ENCODE measurements at regions not wholly inside any gene's neighbourhood (a gene's known extent, or its start where the extent isn't known, plus 50 kb on each side); places are given as distances from the start of the nearest gene placed in this dataset.

DNA sequence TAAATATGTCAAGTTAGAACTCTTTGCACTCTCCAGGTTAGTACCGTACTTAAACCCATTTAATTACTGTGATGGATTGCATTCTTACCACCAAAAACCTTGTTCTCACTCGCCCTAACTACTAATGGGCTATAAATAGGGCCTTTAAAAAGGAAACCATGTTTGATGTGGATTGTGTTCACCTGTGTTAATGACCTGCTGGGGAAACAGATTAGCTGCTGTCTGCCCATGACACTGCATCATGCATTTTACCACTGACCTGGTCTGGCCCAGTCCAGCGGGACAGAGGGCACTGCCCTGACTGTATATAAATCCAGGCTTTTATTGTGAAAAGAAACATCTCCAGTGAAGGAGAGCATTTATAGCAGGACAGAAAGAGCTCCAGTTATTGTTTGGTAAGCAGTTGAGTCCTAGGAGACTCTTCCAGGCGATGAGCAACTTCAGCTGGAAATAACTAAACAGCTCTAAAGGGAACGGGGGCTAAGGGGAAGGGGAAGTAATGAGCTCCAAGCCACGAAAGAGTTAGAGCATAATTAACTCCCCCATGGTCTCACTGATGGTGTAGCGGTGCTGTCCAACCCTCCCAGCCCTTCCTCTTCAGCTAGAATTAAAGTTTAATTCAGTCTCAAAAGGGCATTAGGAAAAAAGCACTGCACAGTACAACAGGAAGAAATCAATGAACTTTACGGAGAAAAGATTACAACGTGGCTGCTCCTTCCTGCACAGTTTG is 303.1 kb downstream of the ENC1 start:
- Histone ChIP-seq H3K27ac (peak overlapping the region; percentile 43), H3K9ac (no peak overlapping the region), H3K36me3 (ENCODE audit: control insufficient read depth, insufficient read depth, low read length) (no peaks in the 10 kb centered on the region), H3K27me3 (ENCODE audit: control insufficient read depth, insufficient read depth, low read length) (no peaks in the 10 kb centered on the region), H3K4me3 (ENCODE audit: low read depth, low read length) (no peak overlapping the region), H3K4me1 (peaks cover 39% of the 10 kb centered on the region), H3K4me2 (ENCODE audit: low read length) (no peak overlapping the region), H3K79me2 (no peaks in the 10 kb centered on the region), H2AFZ (peak overlapping the region; percentile 64), H3K9me3 (ENCODE audit: control insufficient read depth, low read length) (no peaks in the 10 kb centered on the region)
- TF ChIP-seq, protein P1, sequence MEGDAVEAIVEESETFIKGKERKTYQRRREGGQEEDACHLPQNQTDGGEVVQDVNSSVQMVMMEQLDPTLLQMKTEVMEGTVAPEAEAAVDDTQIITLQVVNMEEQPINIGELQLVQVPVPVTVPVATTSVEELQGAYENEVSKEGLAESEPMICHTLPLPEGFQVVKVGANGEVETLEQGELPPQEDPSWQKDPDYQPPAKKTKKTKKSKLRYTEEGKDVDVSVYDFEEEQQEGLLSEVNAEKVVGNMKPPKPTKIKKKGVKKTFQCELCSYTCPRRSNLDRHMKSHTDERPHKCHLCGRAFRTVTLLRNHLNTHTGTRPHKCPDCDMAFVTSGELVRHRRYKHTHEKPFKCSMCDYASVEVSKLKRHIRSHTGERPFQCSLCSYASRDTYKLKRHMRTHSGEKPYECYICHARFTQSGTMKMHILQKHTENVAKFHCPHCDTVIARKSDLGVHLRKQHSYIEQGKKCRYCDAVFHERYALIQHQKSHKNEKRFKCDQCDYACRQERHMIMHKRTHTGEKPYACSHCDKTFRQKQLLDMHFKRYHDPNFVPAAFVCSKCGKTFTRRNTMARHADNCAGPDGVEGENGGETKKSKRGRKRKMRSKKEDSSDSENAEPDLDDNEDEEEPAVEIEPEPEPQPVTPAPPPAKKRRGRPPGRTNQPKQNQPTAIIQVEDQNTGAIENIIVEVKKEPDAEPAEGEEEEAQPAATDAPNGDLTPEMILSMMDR (IDR thresholded peaks at IDR 0.05): no peak

DNA sequence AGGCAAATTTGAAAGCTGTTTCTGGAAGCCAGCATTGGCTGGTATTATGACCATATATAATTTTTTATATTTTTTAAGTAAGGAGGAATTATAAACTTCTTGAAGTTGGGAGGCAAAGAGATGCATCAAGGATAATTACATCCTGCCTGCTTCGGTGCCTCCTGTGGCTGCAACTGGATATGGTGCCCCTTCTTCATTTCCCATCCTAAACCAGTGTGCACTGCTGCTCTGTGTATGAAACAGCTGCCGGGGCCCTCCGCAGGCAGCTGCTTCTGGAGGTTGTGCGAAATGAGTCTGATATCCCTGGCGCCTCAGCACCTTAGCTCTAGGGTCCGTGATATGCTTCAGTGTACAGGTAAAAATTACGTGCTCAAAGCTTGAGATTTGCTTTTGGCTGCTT is 304.2 kb downstream of the ENC1 start:
- H3K36me3 ChIP-seq (ENCODE audit: control insufficient read depth, insufficient read depth, low read length): no peaks in the 10 kb centered on the region
- no peaks in the 10 kb centered on the region for H3K27me3 ChIP-seq (ENCODE audit: control insufficient read depth, insufficient read depth, low read length)
- TF ChIP-seq, protein P1 (IDR thresholded peaks at IDR 0.05): peak; percentile 15
- H3K4me1 ChIP-seq: peaks cover 36% of the 10 kb centered on the region
- H3K79me2 ChIP-seq: no peaks in the 10 kb centered on the region
- H3K27ac ChIP-seq: no peak overlapping the region
- H3K4me2 ChIP-seq (ENCODE audit: low read length): no peak overlapping the region
- no peak overlapping the region for H3K9ac ChIP-seq
- no peak overlapping the region for H3K4me3 ChIP-seq (ENCODE audit: low read depth, low read length)
- H2AFZ ChIP-seq: peak overlapping the region; percentile 58
- H3K9me3 ChIP-seq (ENCODE audit: control insufficient read depth, low read length): no peaks in the 10 kb centered on the region

DNA sequence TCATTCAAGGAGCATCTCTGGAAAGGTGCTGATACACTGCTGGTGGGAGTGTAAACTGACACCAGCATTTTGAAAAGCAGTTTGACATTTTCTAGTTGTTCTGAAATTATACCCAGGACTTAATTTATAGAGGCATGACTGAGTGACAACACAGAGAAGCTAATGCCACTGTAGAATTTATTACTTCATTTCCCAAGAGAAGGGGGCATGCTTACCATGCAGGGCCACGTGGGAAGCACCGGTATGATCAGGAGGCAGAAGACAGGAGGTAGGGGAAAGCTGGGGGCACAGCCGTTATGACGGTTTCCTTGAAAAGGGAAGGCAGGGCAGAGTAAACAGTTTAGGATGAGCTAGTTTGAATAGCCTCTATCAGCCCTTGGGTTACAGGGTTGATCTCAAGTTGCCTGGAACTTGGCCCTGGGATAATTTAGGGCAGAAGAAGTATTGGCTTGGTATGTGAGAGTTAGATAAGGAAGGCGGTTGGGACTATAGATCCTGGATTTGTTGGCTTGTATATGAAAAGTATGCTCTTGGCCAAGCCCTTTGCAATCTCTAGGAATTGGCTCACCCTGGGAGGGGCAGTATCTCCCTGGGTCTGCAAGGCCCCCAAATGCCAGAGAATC is 305.7 kb downstream of the ENC1 start:
- Histone ChIP-seq H3K27me3 (ENCODE audit: control insufficient read depth, insufficient read depth, low read length) (no peaks in the 10 kb centered on the region), H3K36me3 (ENCODE audit: control insufficient read depth, insufficient read depth, low read length) (no peaks in the 10 kb centered on the region), H3K9me3 (ENCODE audit: control insufficient read depth, low read length) (no peaks in the 10 kb centered on the region), H3K9ac (no peak overlapping the region), H3K4me2 (ENCODE audit: low read length) (no peak overlapping the region), H3K4me1 (peaks cover 33% of the 10 kb centered on the region), H3K27ac (peak overlapping the region; percentile 52), H2AFZ (peak overlapping the region; percentile 48), H3K4me3 (ENCODE audit: low read depth, low read length) (no peak overlapping the region), H3K79me2 (no peaks in the 10 kb centered on the region)
- TF ChIP-seq, protein P1 (IDR thresholded peaks at IDR 0.05): no peak

DNA sequence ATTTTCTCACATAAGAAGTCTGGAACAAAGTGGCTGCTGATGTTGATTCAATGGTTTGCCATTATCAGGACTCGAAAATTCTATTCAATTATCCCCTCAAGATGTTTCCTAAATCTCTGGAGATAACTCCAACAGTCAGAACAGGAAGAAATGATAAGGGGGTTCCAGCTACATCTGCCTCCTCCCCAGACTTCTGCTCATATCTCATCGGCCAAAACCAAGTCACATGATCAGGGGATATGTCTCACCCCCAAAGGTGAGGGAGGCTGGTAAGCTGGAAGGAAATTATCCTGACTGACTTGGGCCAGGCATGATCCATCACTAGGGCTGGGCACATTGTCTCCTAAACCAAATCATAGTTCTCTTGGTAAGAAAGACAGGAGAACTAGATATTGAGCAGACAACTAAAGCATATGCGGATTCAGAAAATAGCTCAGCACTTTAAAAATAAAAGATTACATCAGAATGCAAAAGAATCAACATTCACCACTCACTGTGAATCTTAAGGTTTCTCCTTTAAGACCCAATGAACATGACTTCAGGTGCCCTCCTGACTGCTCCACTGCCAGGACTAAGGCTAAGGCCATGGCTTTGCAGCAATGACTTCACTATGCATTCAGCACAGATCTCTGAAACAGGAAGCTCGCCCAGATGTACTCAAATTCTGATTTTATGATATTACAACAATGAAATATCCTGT is 306.3 kb downstream of the ENC1 start:
- Histone ChIP-seq H2AFZ (peak overlapping the region; percentile 48), H3K9me3 (ENCODE audit: control insufficient read depth, low read length) (no peaks in the 10 kb centered on the region), H3K4me1 (peaks cover 32% of the 10 kb centered on the region), H3K4me3 (ENCODE audit: low read depth, low read length) (no peak overlapping the region), H3K9ac (no peak overlapping the region), H3K27me3 (ENCODE audit: control insufficient read depth, insufficient read depth, low read length) (no peaks in the 10 kb centered on the region), H3K4me2 (ENCODE audit: low read length) (no peak overlapping the region), H3K27ac (peak overlapping the region; percentile 52), H3K79me2 (no peaks in the 10 kb centered on the region), H3K36me3 (ENCODE audit: control insufficient read depth, insufficient read depth, low read length) (no peaks in the 10 kb centered on the region)
- TF ChIP-seq, protein P1 (IDR thresholded peaks at IDR 0.05): no peak

Measured in parathyroid adenoma (tissue), 2 donors.